Transverse colon (tissue), 4 donors: ENCODE measurements at regions not wholly inside any gene's neighbourhood (a gene's known extent, or its start where the extent isn't known, plus 50 kb on each side); places are given as distances from the start of the nearest gene placed in this dataset.

Experiments used
- DNase-seq: peaks from one replicate; pipeline ENCODE4 v3.0.0-alpha.2; 2019
- H3K27ac ChIP-seq, 4 donors: fragments of 200-600 bp; sonication (generic); 2 replicates each; pipeline ENCODE4 v1.5.1; 2016 to 2018; ENCODE audit warnings: inconsistent platforms in 4 of 4
- H3K27me3 ChIP-seq: fragments of 200-600 bp; sonication (generic); 2 replicates; pipeline ENCODE4 v1.5.1; 2017; ENCODE audit warnings: inconsistent platforms
- H3K36me3 ChIP-seq, 4 donors: fragments of 200-600 bp; sonication (generic); 2 replicates each; pipeline ENCODE4 v1.5.1; 2017 to 2019; ENCODE audit warnings: inconsistent platforms in 4 of 4
- H3K4me1 ChIP-seq, 4 donors: fragments of 200-600 bp; sonication (generic); 2 replicates each; pipeline ENCODE4 v1.5.1; 2017 to 2020; ENCODE audit warnings: inconsistent platforms in 4 of 4
- H3K4me3 ChIP-seq, 4 donors: fragments of 200-600 bp; sonication (generic); 1 replicate in 1 of 4; 2 replicates in 3 of 4; pipeline versions ENCODE4 v1.5.1 to v1.6.1; 2017 to 2019; ENCODE audit warnings: inconsistent platforms in 4 of 4
- H3K9me3 ChIP-seq, 2 donors: fragments of 200-600 bp; sonication (generic); 2 replicates each; pipeline ENCODE4 v1.5.1; 2017 to 2019; ENCODE audit warnings: inconsistent platforms in 2 of 2
- CTCF ChIP-seq, 5 experiments: fragments of 200-600 bp in 3 of 5; fragments of 450-650 bp in 2 of 5; sonication (generic) in 3 of 5; IDR thresholded peaks; 1 replicate in 2 of 5; 2 replicates in 3 of 5; pipeline ENCODE4 v1.5.1; 2016 to 2017; ENCODE audit warnings: antibody characterized with exemption in 5 of 5, inconsistent platforms in 3 of 5, mild to moderate bottlenecking in 2 of 5, moderate library complexity in 1 of 5
- EP300 ChIP-seq: sonication (generic); formaldehyde crosslinking; IDR thresholded peaks from one replicate; pipeline ENCODE4 v1.6.1; 2017; ENCODE audit warnings: antibody characterized with exemption, low read depth
- POLR2A ChIP-seq: fragments of 450-650 bp; IDR thresholded peaks from one replicate; pipeline ENCODE4 v1.6.1; 2016; ENCODE audit warnings: antibody characterized with exemption, mild to moderate bottlenecking, moderate library complexity
- POLR2AphosphoS5 ChIP-seq, 3 donors: sonication (generic); formaldehyde crosslinking; IDR thresholded peaks; one replicate each; pipeline ENCODE4 v1.6.1; 2016; ENCODE audit warnings: antibody characterized with exemption in 3 of 3
- WGBS, 2 donors: methylation state at CpG; one replicate each; pipeline ENCODE4 v1.1.5; 2018; ENCODE audit warnings: low coverage in 1 of 2; 5-methylcytosine and 5-hydroxymethylcytosine counted together
- in situ Hi-C, 4 donors: fragments of 200-750 bp; cut with MboI; loops; one replicate each; pipeline versions ENCODE4 v1.15.0 to v1.15.1; 2017; ENCODE audit warnings: low sequenced_read_pairs in 3 of 4, low pct_ligation_motif_present in 1 of 4, low pct_unique_long_range_greater_than_20kb in 1 of 4
- intact Hi-C: fragments of 100-400 bp; cut with DNase I; formaldehyde crosslinking; loops from one replicate; pipeline ENCODE4 v1.15.1; 2023; ENCODE audit warnings: low total_unique reads

- H3K27me3 ChIP-seq = no peaks in the 10 kb centered on the region
- WGBS, 2 donors = 40 to 84% methylated on average over 1 of the region's 1 CpG
- H3K4me1 ChIP-seq = no peaks in the 10 kb centered on the region
Measured at GRCh38 chr6:112457886-112458285, 110.8 kb downstream of the RFPL4B start.

DNA sequence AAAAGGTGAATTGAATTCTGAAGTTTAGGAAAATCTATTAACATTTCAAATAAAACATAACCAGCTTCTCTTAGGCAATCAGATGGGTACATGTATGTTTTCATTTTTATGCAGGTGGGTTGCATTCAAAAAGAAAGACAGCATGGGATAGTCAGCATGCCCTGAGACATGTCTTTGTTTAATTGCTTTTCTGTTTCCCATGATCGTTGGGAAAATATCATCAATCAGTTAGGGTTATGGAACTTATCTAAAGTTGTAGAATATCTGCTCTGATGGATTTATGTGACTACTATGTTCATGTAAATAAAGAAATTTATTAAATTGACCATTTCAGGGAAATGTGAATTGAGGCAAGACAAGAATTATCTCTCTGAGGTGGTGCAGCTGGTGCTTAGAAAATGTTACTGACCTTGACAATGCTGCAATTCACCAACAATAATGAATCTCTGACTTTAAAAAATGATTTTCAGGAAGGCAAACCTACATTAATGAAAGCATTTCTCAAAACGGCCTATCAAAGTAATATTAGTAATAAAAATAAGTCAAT lies 112.7 kb downstream of the RFPL4B start:
- WGBS, 2 donors = 23 to 33% methylated on average over 2 of the region's 2 CpGs
- intact Hi-C loops (no loop called here), in situ Hi-C loops (no loop called here)
- no peak overlapping the region for H3K4me3 ChIP-seq
- TF ChIP-seq POLR2AphosphoS5 (IDR thresholded peaks at IDR 0.05) (no peak), POLR2A (no peak), EP300 (no peak), CTCF (IDR thresholded peaks at IDR 0.05) (no peak)
- H3K4me1 ChIP-seq = no peaks in the 10 kb centered on the region
- H3K9me3 ChIP-seq = no peaks in the 10 kb centered on the region
- H3K27ac ChIP-seq = no peak overlapping the region
- H3K27me3 ChIP-seq = no peaks in the 10 kb centered on the region
- no peaks in the 10 kb centered on the region for H3K36me3 ChIP-seq
- DNase-seq = no peak

More at GRCh38 chr6:112457886-112458285, 110.8 kb downstream of the RFPL4B start:
- H3K36me3 ChIP-seq = no peaks in the 10 kb centered on the region
- intact Hi-C loops (no loop called here), in situ Hi-C loops (no loop called here)
- DNase-seq = no peak
- H3K27ac ChIP-seq = no peak overlapping the region
- TF ChIP-seq EP300 = no peak
- TF ChIP-seq POLR2AphosphoS5 (IDR thresholded peaks at IDR 0.05) = no peak
- TF ChIP-seq POLR2A = no peak
- no peak for TF ChIP-seq CTCF (IDR thresholded peaks at IDR 0.05)
- H3K9me3 ChIP-seq = no peaks in the 10 kb centered on the region
- H3K4me3 ChIP-seq = no peak overlapping the region

DNA sequence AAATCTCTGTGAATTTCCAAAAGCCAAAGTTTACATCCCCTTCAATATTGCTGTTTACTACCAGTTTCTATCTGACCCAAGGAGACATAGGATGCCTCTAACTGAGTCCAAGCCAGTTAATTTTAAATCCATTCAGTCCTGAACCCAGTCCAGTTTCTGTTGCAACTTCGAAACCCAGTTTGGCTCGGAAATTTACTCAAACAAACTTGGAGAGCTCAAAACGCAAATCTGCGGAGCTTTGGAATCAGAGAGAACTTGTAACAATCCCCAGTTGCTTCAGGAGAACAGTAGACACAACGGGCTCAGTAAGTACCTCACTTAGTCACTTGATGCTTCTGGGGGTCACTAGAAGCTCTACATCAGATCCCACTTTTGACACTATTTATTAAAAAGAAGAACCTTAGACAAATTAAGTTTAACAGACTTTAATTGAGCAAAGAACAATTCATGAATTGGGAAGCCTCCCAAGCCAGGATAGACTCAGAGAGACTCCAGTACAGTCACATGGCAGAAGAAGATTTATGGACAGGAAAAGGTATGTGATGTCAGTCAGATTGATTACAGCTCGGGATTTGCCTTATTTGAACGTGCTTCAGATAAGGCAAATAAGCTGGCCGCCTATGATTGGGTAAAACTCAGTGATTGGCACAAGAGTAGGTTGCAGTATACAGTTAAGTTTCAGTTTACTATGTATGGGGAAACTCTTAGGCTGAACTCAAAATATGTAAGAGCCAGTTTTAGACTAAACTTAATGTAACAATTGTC lies 118.0 kb downstream of the RFPL4B start:
- TF ChIP-seq POLR2A = no peak
- TF ChIP-seq EP300 = no peak
- no peak for TF ChIP-seq POLR2AphosphoS5 (IDR thresholded peaks at IDR 0.05)
- no peak for TF ChIP-seq CTCF (IDR thresholded peaks at IDR 0.05)
- no peak for DNase-seq
- H3K27me3 ChIP-seq = no peaks in the 10 kb centered on the region
- no peaks in the 10 kb centered on the region for H3K4me1 ChIP-seq
- intact Hi-C loops = no loop called here
- no peaks in the 10 kb centered on the region for H3K9me3 ChIP-seq
- H3K27ac ChIP-seq = no peak overlapping the region
- 49 to 64% methylated on average over 7 to 8 of the region's 8 CpGs for WGBS, 2 donors
- in situ Hi-C loops = no loop called here
- H3K4me3 ChIP-seq = no peak overlapping the region
- H3K36me3 ChIP-seq = no peaks in the 10 kb centered on the region

DNA sequence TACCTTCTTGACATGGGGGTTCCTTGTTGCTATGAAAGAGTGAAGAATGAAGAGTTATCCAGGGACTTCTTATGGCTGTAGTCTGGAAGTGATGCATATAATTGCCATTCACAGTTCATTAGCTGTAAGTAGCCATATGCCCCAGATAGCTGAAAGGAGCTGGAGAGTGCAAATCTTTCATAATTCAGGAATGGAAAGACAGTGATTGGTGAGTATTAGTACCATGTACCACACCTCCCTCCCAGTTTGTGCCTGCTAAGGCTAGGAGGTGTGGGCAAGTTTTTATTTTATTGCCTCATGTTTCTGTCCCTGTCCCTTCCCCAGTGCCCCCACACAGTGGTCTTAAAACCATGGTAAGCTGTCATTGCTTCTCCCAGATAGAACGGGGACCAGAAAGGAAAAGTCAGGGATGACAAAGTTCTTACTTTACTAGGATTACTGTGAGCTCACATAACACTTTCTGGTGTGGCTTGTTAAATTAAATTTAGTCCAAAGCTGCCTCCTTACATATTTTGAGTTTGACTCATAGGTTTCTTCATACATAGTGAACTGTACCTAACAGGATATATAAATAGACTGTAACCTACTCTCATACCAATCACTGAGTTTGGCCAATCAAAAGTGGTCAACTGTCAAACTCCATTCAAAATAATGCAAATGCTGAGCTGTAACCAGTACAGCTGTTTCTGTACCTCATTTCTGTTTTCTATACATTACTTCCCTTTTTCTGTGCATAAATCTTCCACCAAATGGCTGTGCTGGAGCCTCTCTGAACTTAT lies 119.4 kb downstream of the RFPL4B start:
- no peak for DNase-seq
- intact Hi-C loops (no loop called here), in situ Hi-C loops (no loop called here)
- TF ChIP-seq CTCF (IDR thresholded peaks at IDR 0.05) = no peak
- no peak for TF ChIP-seq POLR2AphosphoS5 (IDR thresholded peaks at IDR 0.05)
- TF ChIP-seq EP300 = no peak
- TF ChIP-seq POLR2A = no peak
- no peak overlapping the region for H3K4me3 ChIP-seq
- 75% methylated on average over 1 of the region's 1 CpG for WGBS, 2 donors
- H3K36me3 ChIP-seq = no peaks in the 10 kb centered on the region
- no peak overlapping the region for H3K27ac ChIP-seq
- no peaks in the 10 kb centered on the region for H3K27me3 ChIP-seq
- no peaks in the 10 kb centered on the region for H3K9me3 ChIP-seq
- no peaks in the 10 kb centered on the region for H3K4me1 ChIP-seq
